ENCODE measurements at regions not wholly inside any gene's neighbourhood (a gene's known extent, or its start where the extent isn't known, plus 50 kb on each side); places are given as distances from the start of the nearest gene placed in this dataset.

DNA sequence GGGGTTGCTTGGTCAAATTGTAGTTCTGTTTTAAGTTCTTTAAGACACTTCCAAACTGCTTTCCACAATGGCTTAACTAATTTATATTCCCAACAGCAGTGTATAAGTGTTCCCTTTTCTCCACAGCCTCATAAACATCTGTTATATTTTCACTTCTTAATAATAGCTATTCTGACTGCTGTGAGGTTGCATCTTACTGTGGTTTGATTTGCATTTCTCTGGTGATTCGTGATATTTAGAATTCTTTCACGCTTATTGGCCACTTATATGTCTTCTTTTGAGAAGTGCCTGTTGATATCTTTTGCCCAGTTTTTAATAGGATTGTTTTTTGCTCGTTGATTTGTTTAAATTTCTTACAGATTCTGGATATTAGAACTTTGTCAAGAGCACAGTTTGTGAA lies 278.6 kb upstream of the ITM2A start:
- DNase-seq (ENCODE audit: low read depth), result no peak
- TF ChIP-seq, protein P1, sequence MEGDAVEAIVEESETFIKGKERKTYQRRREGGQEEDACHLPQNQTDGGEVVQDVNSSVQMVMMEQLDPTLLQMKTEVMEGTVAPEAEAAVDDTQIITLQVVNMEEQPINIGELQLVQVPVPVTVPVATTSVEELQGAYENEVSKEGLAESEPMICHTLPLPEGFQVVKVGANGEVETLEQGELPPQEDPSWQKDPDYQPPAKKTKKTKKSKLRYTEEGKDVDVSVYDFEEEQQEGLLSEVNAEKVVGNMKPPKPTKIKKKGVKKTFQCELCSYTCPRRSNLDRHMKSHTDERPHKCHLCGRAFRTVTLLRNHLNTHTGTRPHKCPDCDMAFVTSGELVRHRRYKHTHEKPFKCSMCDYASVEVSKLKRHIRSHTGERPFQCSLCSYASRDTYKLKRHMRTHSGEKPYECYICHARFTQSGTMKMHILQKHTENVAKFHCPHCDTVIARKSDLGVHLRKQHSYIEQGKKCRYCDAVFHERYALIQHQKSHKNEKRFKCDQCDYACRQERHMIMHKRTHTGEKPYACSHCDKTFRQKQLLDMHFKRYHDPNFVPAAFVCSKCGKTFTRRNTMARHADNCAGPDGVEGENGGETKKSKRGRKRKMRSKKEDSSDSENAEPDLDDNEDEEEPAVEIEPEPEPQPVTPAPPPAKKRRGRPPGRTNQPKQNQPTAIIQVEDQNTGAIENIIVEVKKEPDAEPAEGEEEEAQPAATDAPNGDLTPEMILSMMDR (IDR thresholded peaks at IDR 0.05; ENCODE audit: control insufficient read depth, insufficient read depth, low read depth, low read length, missing control alignments), result no peak
- no peak overlapping the region for H3K4me3 ChIP-seq (ENCODE audit: control insufficient read depth, low read depth, low read length)

DNA sequence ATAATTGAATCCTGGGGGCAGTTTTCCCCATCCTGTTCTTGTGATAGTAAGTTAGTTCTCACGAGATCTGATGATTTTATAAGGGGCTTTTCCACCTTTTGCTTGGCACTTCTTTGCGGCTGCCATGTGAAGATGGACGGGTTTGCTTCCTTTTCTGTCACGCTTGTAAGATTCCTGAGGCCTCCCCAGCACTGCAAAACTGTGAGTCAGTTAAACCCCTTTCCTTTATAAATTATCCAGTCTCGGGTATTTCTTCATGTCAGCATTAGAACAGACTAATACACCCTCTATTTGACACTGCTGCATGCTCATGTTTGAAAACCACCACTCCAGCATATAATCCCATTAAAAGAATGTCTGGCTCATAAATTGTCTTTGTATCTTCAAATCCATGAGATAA lies 264.4 kb upstream of the ITM2A start:
- TF ChIP-seq, protein P1 (IDR thresholded peaks at IDR 0.05; ENCODE audit: control insufficient read depth, insufficient read depth, low read depth, low read length, missing control alignments), result no peak
- H3K4me3 ChIP-seq (ENCODE audit: control insufficient read depth, low read depth, low read length), result no peak overlapping the region
- no peak for DNase-seq (ENCODE audit: low read depth)

DNA sequence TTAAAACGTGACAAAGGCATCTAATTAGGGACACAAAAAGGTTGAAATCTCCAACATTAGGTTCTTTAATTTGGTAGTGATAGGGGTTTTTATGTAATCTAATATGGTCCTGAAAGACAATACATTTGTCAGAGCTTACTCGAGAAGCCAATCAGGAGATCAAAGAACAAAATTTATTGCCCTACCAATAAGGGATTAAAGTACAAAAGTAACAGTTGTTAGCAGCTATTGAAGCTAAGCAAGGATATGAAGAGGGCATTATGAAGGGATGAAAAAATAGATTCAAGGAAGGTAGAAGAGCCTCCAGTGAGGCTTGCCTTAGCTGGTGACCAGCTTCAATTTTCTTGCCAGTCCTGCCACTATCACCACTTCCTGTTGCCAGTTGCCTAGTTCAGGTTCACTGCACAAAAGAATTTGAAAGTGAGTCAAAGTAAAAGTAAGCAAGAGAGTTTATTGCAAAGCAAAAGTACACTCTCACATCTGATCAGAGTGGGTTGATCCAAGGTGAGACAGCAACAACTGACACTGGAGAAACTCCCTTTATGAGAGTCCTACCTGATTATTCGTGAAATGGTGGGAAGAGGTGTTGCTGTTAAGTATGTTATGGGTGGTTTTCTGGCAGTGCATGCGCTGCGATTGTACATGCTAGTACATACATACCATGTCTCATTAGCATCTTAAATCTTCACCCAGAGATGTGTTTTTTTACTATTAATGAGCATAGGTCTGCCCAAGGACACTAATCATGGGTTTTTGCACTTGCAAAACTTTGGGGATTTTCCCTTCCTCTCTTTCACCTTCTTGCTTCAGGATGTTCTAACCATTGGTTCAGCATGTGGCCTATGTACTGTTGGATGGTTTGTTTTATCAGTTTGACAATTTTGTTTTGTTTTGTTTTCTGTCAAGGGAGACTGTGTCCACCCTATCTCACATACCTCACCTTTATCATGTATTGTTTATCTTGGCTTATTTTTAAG lies 263.2 kb upstream of the ITM2A start:
- H3K4me3 ChIP-seq (ENCODE audit: control insufficient read depth, low read depth, low read length), result no peak overlapping the region
- no peak for DNase-seq (ENCODE audit: low read depth)
- TF ChIP-seq, protein P1 (IDR thresholded peaks at IDR 0.05; ENCODE audit: control insufficient read depth, insufficient read depth, low read depth, low read length, missing control alignments), result no peak

DNA sequence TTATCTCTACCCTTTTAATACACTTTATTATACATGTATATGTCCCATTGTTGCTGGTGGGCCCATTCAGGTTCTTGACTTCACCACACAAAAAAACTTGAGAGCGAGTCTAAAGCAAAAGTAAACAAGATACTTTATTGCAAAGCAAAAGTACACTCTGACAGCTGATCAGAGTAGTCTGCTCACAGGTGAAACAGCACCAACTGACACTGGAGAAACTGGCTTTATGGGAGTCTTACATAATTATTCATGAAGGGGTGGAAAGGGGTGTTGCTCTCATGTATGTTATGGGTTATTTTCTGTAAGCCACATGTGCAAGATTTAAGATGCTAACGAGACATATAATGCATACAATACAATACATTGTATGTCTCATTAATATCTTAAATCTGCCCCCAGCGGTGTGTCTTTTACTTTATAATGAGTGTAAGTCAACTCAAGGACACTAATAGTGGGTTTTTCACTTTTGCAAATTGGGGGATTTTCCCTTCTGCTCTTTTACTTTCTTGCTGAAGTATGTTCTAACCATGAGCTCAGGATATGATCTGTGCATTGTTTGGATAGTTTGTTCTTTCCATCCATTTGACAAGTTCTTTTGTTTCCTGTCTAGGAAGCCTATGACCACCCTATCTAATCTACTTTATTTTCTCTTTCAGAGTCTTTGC lies 256.1 kb upstream of the ITM2A start:
- no peak overlapping the region for H3K4me3 ChIP-seq (ENCODE audit: control insufficient read depth, low read depth, low read length)
- TF ChIP-seq, protein P1 (IDR thresholded peaks at IDR 0.05; ENCODE audit: control insufficient read depth, insufficient read depth, low read depth, low read length, missing control alignments), result no peak
- no peak for DNase-seq (ENCODE audit: low read depth)

DNA sequence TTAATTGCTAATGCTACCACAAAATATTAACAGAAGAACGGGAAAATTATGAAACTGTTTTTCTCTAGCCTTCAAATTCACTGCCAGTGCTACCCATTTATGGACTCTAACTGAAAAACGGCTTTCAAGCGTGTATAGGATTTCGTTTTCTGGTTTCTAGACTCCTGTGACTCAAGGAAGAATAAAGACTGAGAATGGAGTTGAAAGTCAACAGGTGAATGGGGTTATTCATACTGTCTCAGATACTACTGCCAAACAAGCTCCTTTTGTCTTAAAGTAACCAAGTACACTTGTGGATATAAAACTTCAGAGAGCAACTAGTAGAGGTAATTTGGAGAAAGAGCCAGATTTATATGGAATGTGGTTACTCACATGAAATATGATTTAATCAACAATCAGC lies 251.1 kb upstream of the ITM2A start:
- no peak for DNase-seq (ENCODE audit: low read depth)
- H3K4me3 ChIP-seq (ENCODE audit: control insufficient read depth, low read depth, low read length), result no peak overlapping the region
- TF ChIP-seq, protein P1 (IDR thresholded peaks at IDR 0.05; ENCODE audit: control insufficient read depth, insufficient read depth, low read depth, low read length, missing control alignments), result no peak

DNA sequence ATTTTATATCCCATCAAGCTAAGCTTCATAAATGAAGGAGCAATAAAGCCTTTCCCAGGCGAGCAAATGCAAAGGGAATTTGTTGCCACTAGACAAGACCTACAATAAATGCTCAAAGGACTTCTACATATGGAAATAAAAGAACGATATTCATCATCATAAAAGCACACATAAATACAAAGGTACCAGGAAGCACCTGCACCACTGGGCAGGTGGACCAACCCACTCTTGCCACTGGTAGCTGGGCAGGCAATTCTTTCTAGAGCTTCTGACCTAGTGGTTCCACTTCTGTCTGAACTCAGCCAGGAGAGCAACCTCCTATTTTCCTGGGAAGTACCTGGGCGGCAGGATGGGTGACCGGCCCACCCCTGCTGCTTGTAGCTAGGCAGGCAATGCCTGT lies 237.2 kb upstream of the ITM2A start:
- TF ChIP-seq, protein P1 (IDR thresholded peaks at IDR 0.05; ENCODE audit: control insufficient read depth, insufficient read depth, low read depth, low read length, missing control alignments), result no peak
- no peak for DNase-seq (ENCODE audit: low read depth)

More for the DNA sequence above, 237.2 kb upstream of the ITM2A start:
- H3K4me3 ChIP-seq (ENCODE audit: control insufficient read depth, low read depth, low read length), result no peak overlapping the region
